Thyroid gland (tissue), 4 donors: ENCODE measurements at regions not wholly inside any gene's neighbourhood (a gene's known extent, or its start where the extent isn't known, plus 50 kb on each side); places are given as distances from the start of the nearest gene placed in this dataset.

Experiments
- DNase-seq, 2 donors: peaks; one replicate each; pipeline ENCODE4 v3.0.0-alpha.2; 2019
- H3K27ac ChIP-seq, 3 donors: fragments of 200-600 bp; sonication (generic); 1 replicate in 2 of 3; 2 replicates in 1 of 3; pipeline ENCODE4 v1.5.1; 2016 to 2019; ENCODE audit warnings: mild to moderate bottlenecking in 1 of 3, moderate library complexity in 1 of 3
- H3K27me3 ChIP-seq: fragments of 200-600 bp; sonication (generic); one replicate; pipeline ENCODE4 v1.5.1; 2019
- H3K36me3 ChIP-seq, 2 donors: fragments of 200-600 bp; sonication (generic); one replicate each; pipeline ENCODE4 v1.5.1; 2016 to 2019
- H3K4me1 ChIP-seq, 2 donors: fragments of 200-600 bp; sonication (generic); one replicate each; pipeline ENCODE4 v1.5.1; 2017 to 2019
- H3K4me3 ChIP-seq, 3 donors: fragments of 200-600 bp; sonication (generic); replicated peaks in 1 of 3; 1 replicate in 2 of 3; 2 replicates in 1 of 3; pipeline ENCODE4 v1.5.1; 2016; ENCODE audit warnings: mild to moderate bottlenecking in 1 of 3
- H3K9me3 ChIP-seq: fragments of 200-600 bp; sonication (generic); one replicate; pipeline ENCODE4 v1.5.1; 2017
- CTCF ChIP-seq, 6 experiments: fragments of 200-600 bp in 3 of 6; fragments of 450-650 bp in 3 of 6; sonication (generic) in 3 of 6; IDR thresholded peaks; one replicate each; pipeline ENCODE4 v1.5.1; 2016 to 2019; ENCODE audit warnings: antibody characterized with exemption in 6 of 6, mild to moderate bottlenecking in 2 of 6, inconsistent platforms in 1 of 6, moderate library complexity in 1 of 6
- POLR2A ChIP-seq, 2 donors: fragments of 450-650 bp; IDR thresholded peaks; one replicate each; pipeline ENCODE4 v1.6.1; 2017; ENCODE audit warnings: antibody characterized with exemption in 2 of 2, mild to moderate bottlenecking in 2 of 2, moderate library complexity in 1 of 2
- WGBS, 2 donors: methylation state at CpG; one replicate each; pipeline ENCODE4 v1.1.5; 2017; 5-methylcytosine and 5-hydroxymethylcytosine counted together
- intact Hi-C: fragments of 100-400 bp; cut with DNase I; formaldehyde crosslinking; loops from one replicate; pipeline ENCODE4 v1.15.1; 2023

GRCh38 chr7:41504214-41504980 lies 198.5 kb downstream of the INHBA start:
- Histone ChIP-seq H3K27ac (no peak overlapping the region), H3K4me1 (no peaks in the 10 kb centered on the region), H3K9me3 (no peaks in the 10 kb centered on the region), H3K36me3 (no peaks in the 10 kb centered on the region), H3K4me3 (no peak overlapping the region), H3K27me3 (no peaks in the 10 kb centered on the region)
- DNase-seq: no peak
- intact Hi-C loops: no loop called here
- WGBS, 2 donors: 78 to 83% methylated on average over 10 of the region's 10 CpGs
- no peak for TF ChIP-seq POLR2A (IDR thresholded peaks at IDR 0.05)
- TF ChIP-seq CTCF (IDR thresholded peaks at IDR 0.05): no peak

- TF ChIP-seq CTCF (IDR thresholded peaks at IDR 0.05) (no peak), POLR2A (IDR thresholded peaks at IDR 0.05) (no peak)
- no peaks in the 10 kb centered on the region for H3K27me3 ChIP-seq
- no peaks in the 10 kb centered on the region for H3K36me3 ChIP-seq
- intact Hi-C loops: no loop called here
- no peak for DNase-seq
- H3K27ac ChIP-seq: no peak overlapping the region
- no peaks in the 10 kb centered on the region for H3K9me3 ChIP-seq
- H3K4me1 ChIP-seq: no peaks in the 10 kb centered on the region
- H3K4me3 ChIP-seq: no peak overlapping the region
Measured at GRCh38 chr7:41503438-41503837, 199.5 kb downstream of the INHBA start.

GRCh38 chr7:41501466-41501865 lies 201.4 kb downstream of the INHBA start:
- H3K36me3 ChIP-seq: no peaks in the 10 kb centered on the region
- intact Hi-C loops: no loop called here
- no peaks in the 10 kb centered on the region for H3K27me3 ChIP-seq
- TF ChIP-seq CTCF (IDR thresholded peaks at IDR 0.05) (no peak), POLR2A (IDR thresholded peaks at IDR 0.05) (no peak)
- no peak overlapping the region for H3K4me3 ChIP-seq
- H3K27ac ChIP-seq: no peak overlapping the region
- no peaks in the 10 kb centered on the region for H3K9me3 ChIP-seq
- WGBS, 2 donors: 88 to 89% methylated on average over 3 of the region's 3 CpGs
- H3K4me1 ChIP-seq: no peaks in the 10 kb centered on the region
- no peak for DNase-seq

- 89 to 94% methylated on average over 6 of the region's 6 CpGs for WGBS, 2 donors
- intact Hi-C loops: no loop called here
- no peaks in the 10 kb centered on the region for H3K27me3 ChIP-seq
- no peak for DNase-seq
- H3K4me1 ChIP-seq: no peaks in the 10 kb centered on the region
- TF ChIP-seq CTCF (IDR thresholded peaks at IDR 0.05): no peak
- no peaks in the 10 kb centered on the region for H3K9me3 ChIP-seq
- no peak overlapping the region for H3K4me3 ChIP-seq
- H3K27ac ChIP-seq: no peak overlapping the region
- H3K36me3 ChIP-seq: no peaks in the 10 kb centered on the region
Measured at GRCh38 chr7:41501006-41501405, 201.9 kb downstream of the INHBA start.

GRCh38 chr7:41492603-41493002 lies 210.3 kb downstream of the INHBA start:
- H3K36me3 ChIP-seq: no peaks in the 10 kb centered on the region
- H3K9me3 ChIP-seq: no peaks in the 10 kb centered on the region
- H3K27ac ChIP-seq: no peak overlapping the region
- no peaks in the 10 kb centered on the region for H3K27me3 ChIP-seq
- intact Hi-C loops: no loop called here
- TF ChIP-seq CTCF (IDR thresholded peaks at IDR 0.05) (no peak), POLR2A (IDR thresholded peaks at IDR 0.05) (no peak)
- WGBS, 2 donors: 50 to 58% methylated on average over 4 of the region's 4 CpGs
- H3K4me1 ChIP-seq: peaks cover 8 to 15% of the 10 kb centered on the region in 2 donors
- H3K4me3 ChIP-seq: no peak overlapping the region
- DNase-seq: no peak
